ENCODE measurements at regions not wholly inside any gene's neighbourhood (a gene's known extent, or its start where the extent isn't known, plus 50 kb on each side); places are given as distances from the start of the nearest gene placed in this dataset.

- Histone ChIP-seq H3K4me3 (no peak overlapping the region), H3K27ac (no peak overlapping the region), H3K9me3 (no peaks in the 10 kb centered on the region), H3K27me3 (no peaks in the 10 kb centered on the region), H3K36me3 (no peaks in the 10 kb centered on the region), H3K4me1 (peaks cover 4% of the 10 kb centered on the region)
- ATAC-seq: no peak
- no peak for TF ChIP-seq CTCF (IDR thresholded peaks at IDR 0.05)
- intact Hi-C loops (cut with DNase I): no loop called here
- peak; percentile 16 for DNase-seq
Observed at GRCh38 chr2:128390991-128391630, 72.4 kb upstream of the HS6ST1 start.

GRCh38 chr2:128391679-128392078, 73.0 kb upstream of the HS6ST1 start:
- no peaks in the 10 kb centered on the region for H3K27me3 ChIP-seq
- ATAC-seq: no peak
- peaks cover 4% of the 10 kb centered on the region for H3K4me1 ChIP-seq
- no peak overlapping the region for H3K27ac ChIP-seq
- no peak overlapping the region for H3K4me3 ChIP-seq
- H3K36me3 ChIP-seq: no peaks in the 10 kb centered on the region
- TF ChIP-seq CTCF (IDR thresholded peaks at IDR 0.05): no peak
- no peak for DNase-seq
- intact Hi-C loops (cut with DNase I): no loop called here
- H3K9me3 ChIP-seq: no peaks in the 10 kb centered on the region

GRCh38 chr2:128392207-128392606, 73.5 kb upstream of the HS6ST1 start:
- TF ChIP-seq CTCF (IDR thresholded peaks at IDR 0.05): no peak
- H3K27me3 ChIP-seq: no peaks in the 10 kb centered on the region

DNA sequence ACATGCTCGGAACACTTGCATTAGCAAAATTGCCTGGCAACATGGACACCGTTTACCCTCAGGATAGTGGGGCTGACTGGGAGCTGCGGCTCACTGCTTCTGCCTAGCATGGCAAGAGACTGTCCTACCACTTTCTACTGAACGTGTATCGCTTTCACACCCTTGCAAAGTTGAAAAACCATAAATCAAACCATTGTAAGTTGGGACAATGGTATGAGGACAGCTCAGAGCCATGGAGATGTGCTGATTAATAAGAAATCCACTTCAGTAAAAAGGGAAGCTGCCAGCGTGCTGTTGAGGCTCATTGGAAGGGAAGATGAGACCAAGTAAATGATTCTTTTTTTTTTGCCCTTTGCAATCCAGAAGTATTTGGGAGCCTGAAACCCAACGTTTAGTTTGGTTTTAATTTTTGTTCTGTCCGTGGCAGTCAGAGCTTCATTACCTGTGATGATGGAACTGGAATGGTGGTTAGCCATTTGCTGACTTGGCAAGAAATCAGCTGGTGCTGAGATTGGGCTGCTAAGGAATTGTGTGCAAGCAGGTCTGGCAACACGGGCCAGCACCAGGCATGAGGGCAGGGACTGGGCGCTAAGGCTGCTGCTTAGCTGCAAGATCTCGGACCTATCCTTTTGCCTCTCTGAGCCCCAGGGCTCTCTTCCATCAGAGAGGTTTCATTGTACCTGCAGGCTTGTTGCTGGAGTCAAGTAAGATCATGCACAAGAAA, 75.5 kb upstream of the HS6ST1 start:
- ATAC-seq (no peak), DNase-seq (peak; percentile 22)

More at GRCh38 chr2:128392207-128392606, 73.5 kb upstream of the HS6ST1 start:
- Histone ChIP-seq H3K9me3 (no peaks in the 10 kb centered on the region), H3K4me3 (no peak overlapping the region), H3K27ac (no peak overlapping the region), H3K4me1 (peaks cover 4% of the 10 kb centered on the region), H3K36me3 (no peaks in the 10 kb centered on the region)
- DNase-seq (no peak), ATAC-seq (no peak)
- intact Hi-C loops (cut with DNase I): no loop called here

DNA sequence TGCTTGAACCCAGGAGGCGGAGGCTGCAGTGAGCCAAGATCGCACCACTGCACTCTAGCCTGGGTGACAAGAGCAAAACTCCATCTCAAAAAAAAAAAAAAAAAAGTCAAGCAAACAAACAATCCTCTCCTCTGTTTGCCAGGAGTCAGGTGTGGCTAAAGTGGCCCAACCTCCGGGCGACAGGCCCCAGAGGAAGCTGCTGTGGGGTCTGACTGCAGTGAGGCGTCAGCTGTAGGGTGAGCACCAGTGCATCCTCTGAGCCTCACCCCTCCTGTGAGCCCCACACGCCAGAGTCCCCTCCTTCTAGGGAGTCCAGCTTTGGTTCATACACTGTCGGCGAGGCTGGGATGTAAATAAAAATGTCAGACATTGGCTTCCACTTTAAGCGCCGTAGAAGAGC, 76.5 kb upstream of the HS6ST1 start:
- H3K4me3 ChIP-seq: no peak overlapping the region
- ATAC-seq: no peak
- no peaks in the 10 kb centered on the region for H3K27me3 ChIP-seq
- no peaks in the 10 kb centered on the region for H3K9me3 ChIP-seq
- TF ChIP-seq CTCF (IDR thresholded peaks at IDR 0.05): no peak
- peaks cover 1% of the 10 kb centered on the region for H3K4me1 ChIP-seq
- intact Hi-C loops (cut with DNase I): no loop called here
- no peaks in the 10 kb centered on the region for H3K36me3 ChIP-seq
- H3K27ac ChIP-seq: no peak overlapping the region
- peak; percentile 27 for DNase-seq

More for the DNA sequence above, 75.5 kb upstream of the HS6ST1 start:
- Histone ChIP-seq H3K27ac (no peak overlapping the region), H3K9me3 (no peaks in the 10 kb centered on the region), H3K4me1 (peaks cover 4% of the 10 kb centered on the region), H3K36me3 (no peaks in the 10 kb centered on the region), H3K4me3 (no peak overlapping the region), H3K27me3 (no peaks in the 10 kb centered on the region)
- intact Hi-C loops (cut with DNase I): no loop called here
- no peak for TF ChIP-seq CTCF (IDR thresholded peaks at IDR 0.05)
